NCI-H69 (cell line): ENCODE measurements at regions not wholly inside any gene's neighbourhood (a gene's known extent, or its start where the extent isn't known, plus 50 kb on each side); places are given as distances from the start of the nearest gene placed in this dataset.
"Not testable (repeated sequence)": the region's sequence is repeated elsewhere in the genome, so short reads cannot be mapped to it uniquely, and the experiment has no call there.

Source experiments
- DNase-seq: peaks from one replicate; lab custom pipeline; 2025; lab: John Stamatoyannopoulos, UW

GRCh38 chr14:58752771-58753201 is 115.0 kb downstream of the DACT1 start:
- DNase-seq, result peak; percentile 93

DNA sequence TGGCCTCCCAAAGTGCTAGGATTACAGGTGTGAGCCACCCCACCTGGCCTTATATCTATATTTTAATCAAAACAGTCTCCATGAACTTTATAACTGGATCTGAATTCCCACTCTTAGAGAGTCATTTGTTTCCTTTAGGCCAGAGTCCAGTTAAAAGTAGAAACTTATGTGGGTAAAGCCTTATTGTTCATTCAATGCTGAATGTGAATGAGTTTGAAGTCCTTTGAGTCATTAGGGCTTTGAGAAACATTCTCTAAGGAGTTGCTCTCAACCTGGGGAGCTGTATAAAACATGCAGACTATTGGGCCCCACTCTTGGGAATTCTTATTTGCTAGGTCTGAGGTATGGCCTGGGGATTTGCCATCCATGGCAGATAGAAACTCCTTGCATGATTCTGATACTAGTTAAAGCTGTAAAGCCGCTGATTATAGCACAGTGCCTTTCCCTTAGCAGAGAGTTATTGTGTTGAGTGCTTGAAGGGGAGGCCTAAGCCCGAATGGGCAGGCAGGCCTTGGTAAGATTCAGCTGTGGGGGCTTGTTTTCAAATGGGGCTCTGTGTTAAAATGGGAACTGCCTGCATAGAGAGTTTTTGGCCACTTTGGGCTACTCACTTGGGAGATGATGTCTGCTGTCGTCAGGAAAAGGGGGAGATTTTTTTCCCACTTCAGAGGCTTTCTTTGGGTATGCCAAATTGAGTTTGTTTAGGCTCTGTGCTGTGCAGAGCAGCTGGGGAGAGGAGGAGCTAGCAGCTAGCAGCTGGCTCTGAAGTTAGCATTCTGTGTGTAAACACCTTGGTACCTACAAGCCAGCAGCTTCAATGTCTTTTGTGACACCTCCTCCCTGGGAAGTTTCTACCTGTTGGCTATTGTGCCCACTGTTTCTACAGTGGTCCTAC is 117.5 kb downstream of the DACT1 start:
- peak; percentile 96 for DNase-seq

DNA sequence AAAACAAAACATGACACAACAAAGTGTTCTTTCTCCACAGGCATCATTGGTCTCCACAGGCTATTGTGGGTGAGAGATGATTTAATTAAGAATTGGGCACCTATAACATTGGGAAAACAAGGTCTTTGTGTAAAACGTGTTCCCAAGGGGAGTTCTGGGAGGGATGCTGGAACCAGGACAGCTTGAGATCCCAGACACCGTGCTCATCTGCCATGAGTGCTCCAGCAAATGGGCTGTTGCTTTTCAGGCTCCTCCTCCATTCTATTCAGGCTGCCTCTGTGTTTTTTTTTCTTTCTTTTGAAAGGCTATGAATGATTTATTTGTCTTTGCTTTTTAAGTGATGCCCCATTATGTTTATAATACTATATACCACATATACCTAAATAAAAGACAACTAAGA is 122.4 kb downstream of the DACT1 start:
- DNase-seq, result peak; percentile 85

- peak; percentile 71 for DNase-seq
Observed at GRCh38 chr14:58762629-58763028, 124.9 kb downstream of the DACT1 start.

- DNase-seq, result no peak
Observed at GRCh38 chr14:58763210-58763609, 125.4 kb downstream of the DACT1 start.

DNA sequence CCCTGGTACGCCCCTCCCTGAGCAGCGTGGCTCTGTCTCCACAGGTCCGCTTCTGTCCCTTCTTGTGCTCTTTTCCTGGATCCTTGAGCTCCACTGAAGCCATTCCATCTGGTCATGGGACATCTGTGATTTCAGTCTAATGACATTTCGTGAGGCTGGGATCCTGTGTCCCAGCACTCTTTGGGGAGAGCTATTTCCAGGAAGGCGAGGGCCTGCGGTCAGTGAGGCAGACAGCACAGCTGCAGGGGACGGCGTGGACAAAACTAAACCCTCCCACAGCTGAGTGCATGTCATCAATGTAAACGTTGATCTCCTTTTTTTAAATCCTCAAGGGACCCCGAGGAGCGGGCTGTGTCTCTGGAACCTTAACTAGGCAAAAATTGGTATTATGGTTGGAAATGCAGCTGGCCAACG is 127.7 kb downstream of the DACT1 start:
- no peak for DNase-seq

GRCh38 chr14:58765843-58766242 is 128.1 kb downstream of the DACT1 start:
- DNase-seq, result no peak

DNA sequence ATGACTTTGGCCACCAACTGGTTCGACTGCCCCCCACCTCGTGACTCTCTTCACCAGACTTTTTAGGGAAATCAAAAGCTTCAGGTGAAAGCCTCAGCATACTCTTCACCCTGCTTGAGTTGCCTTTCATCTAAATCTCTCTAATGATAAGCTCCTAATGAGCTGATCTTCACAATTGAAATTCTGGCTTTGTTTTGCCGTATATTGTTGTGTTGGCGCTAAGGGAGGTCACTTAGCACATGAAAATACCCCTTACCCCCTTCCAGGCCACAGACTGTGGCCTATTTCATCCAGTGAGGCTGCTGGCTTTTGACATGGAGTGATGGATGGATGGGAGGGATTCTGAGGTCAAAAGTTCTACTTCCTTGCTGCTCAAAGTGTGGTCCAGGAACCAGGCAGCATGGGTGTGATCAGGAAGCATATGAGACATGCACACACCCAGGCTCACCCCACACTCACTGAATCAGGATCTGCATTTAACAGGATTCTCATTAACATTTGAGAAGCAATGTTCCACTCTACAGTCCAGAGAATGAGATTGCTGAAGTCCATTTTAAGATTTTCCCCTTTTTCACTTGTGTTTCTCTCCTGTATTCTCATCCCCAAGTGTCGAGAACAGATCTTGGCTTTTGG is 131.4 kb downstream of the DACT1 start:
- peak; percentile 76 for DNase-seq

GRCh38 chr14:58769771-58770170 is 132.0 kb downstream of the DACT1 start:
- DNase-seq, result peak; percentile 43

DNA sequence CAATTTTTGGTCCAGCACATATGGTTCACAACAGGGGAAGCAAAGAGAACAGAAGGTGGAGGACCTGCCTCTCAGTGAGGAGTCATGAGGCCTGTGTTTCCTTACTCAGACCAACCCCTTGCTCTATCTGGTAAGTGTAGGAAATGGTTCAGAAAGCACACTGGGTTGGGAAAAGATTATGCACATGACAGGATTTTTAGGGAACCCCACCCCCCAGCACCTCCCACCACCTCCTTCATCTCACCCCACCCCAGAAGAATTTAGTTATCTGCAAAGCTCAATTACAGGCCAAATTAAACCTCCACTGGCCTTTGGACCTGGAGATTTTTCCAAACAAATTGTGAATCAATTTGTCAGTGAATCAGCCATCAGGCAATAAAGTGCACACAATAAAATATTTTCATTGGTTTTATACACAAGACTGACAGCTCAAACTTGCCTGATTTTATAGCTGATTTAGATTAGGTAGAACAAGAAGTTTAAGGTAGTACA is 132.8 kb downstream of the DACT1 start:
- DNase-seq, result peak; percentile 91

- DNase-seq, result peak; percentile 61
Observed at GRCh38 chr14:58771016-58771415, 133.3 kb downstream of the DACT1 start.

DNA sequence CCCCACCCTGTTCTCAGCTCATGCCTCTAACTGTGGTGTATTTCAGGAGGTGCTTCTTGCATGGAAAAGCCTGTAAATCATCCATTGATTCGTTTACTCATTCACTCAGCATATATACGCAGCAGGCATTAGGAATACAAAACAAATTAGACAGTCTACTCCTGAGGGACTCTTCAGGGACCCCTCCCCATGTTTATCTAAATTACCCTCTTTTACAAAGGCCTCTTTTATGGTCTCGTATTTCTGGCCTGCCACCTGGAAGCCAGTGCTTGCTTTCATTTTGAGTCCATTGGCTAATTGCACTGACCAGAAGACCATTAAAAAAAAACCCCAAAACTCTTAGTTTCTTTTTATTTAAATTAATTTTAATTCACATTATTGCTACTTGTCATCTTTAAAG is 134.4 kb downstream of the DACT1 start:
- DNase-seq, result peak; percentile 99

DNA sequence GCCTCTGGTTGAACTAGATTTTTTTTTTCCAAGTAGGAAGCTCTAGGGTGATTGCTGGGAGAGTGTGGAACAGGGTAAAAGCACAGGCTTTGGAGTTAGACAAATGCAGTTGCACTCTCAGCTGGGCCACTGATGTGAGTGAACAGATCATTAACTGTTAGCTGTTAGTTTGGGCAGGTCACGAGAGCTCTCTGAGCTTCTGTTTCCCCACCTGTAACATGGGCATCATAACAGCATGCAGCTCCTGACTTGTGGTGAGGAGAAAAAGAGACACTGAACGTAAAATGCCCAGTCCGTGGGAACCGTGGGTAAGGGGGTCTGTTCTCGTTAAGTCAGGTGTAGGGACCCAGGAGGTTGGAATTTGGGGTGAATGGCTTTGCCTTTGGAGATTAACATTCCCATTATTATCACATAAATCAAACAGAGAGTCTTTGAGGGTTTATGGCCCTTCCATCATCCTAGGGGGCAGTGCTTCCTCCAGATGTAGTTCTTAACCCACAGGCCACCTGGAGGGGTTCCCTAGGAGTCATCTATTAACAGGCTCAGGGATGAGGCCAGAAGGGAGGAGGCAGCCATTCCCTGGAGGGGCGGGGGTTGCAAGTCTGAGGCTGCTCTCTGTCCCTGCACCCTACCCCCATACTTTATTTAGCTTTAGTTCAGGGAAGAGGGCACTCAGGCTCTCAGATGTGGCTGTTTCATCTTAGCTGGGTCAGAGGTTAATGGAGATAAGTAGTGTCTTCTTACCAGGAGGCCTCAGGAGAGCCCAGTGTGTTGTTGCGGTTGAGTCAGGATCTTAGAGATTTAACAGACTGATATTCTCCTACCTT is 135.2 kb downstream of the DACT1 start:
- DNase-seq, result peak; percentile 100

DNA sequence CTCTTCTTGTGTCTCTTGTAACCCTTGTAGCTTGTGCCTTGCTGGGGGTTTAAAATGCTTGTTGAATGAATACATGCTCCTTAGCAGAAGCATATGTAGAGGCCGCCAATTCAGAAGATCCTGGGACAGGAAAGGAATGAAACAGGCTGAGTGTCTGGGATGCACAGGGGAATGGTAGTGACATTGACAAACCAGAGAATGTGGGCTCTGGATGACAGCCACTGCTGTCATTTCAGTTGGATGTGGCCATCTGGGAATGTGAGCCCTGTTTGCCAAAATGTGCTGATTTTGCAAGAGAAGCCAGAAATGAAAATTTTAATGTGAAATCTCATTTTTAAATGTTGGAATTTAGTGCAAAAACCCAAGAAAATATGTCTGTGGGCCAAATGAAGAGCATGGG is 136.8 kb downstream of the DACT1 start:
- no peak for DNase-seq

DNA sequence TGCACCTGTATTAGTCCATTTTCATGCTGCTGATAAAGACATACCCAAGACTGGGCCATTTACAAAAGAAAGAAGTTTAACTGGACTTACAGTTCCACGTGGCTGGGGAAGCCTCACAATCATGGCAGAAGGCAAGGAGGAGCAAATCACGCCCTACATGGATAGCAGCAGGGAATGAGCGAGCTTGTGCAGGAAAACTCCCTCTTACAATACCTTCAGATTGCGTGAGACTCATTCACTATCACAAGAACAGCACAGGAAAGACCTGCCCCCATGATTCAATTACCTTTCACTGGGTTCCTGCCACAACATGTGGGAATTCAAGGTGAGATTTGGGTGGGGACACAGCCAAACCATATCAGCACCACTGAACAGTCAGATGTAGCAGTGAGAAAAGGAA is 137.4 kb downstream of the DACT1 start:
- not testable (repeated sequence) for DNase-seq

- no peak for DNase-seq
Observed at GRCh38 chr14:58776516-58776915, 138.8 kb downstream of the DACT1 start.

- peak; percentile 76 for DNase-seq
Observed at GRCh38 chr14:58777541-58777979, 139.8 kb downstream of the DACT1 start.

DNA sequence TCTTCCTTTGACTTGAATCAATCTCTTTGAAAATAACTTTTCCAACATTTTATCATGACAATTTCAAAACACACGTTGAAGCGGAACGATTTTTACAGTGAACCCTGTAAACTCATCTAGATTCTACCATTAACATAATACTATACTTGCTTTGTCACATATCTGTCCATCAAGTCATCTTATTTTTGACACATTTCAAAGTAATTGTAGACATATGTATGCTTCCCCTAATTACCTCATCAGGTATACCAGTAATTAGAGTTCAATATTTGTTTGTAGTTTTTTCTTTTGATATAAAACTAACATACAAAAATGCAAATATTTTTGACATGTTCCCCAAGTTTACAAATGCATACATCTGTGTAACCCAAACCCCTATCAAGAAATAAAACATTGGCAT is 140.4 kb downstream of the DACT1 start:
- no peak for DNase-seq

DNA sequence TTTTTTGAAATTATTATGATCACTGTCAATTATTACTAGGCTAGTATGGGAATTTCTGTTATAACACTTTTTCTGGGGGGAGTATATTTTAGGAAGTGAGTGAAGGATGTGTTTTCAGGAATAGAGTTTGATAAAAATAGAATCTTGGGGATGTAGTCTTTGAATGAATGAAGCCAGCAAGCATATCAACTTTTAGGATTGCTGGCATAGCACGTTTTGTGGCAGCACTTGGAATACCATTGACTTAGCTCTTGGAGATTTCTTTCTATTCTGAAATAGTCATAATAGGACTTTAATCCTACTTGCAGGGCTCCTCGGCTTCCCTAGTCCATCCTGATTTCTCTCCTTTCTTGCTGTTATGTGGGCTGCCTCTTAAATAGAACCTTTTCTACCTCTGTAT is 141.6 kb downstream of the DACT1 start:
- no peak for DNase-seq

- no peak for DNase-seq
Observed at GRCh38 chr14:58780185-58780584, 142.4 kb downstream of the DACT1 start.

DNA sequence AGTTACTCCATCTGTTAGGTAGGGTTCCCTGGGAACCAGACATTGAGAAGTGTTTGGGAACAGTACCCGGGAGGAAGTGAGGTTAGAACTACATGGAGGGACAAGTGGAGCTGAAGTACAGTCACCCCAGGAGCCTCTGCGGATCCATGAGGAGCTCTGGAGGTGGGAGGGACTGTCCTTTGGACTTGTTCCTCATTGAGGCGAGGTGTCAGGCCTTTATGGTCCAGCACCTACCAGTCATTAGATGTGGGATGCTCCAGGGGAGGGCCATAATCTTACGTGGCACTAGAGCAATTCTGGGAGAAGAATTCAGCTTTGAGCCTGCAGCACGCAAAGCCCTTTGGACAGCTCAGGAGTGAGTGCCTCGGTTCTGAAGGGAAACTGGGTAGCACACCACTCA is 142.8 kb downstream of the DACT1 start:
- DNase-seq, result no peak

- DNase-seq, result no peak
Observed at GRCh38 chr14:58782011-58782410, 144.2 kb downstream of the DACT1 start.
